ENCODE measurements at regions not wholly inside any gene's neighbourhood (a gene's known extent, or its start where the extent isn't known, plus 50 kb on each side); places are given as distances from the start of the nearest gene placed in this dataset.

DNA sequence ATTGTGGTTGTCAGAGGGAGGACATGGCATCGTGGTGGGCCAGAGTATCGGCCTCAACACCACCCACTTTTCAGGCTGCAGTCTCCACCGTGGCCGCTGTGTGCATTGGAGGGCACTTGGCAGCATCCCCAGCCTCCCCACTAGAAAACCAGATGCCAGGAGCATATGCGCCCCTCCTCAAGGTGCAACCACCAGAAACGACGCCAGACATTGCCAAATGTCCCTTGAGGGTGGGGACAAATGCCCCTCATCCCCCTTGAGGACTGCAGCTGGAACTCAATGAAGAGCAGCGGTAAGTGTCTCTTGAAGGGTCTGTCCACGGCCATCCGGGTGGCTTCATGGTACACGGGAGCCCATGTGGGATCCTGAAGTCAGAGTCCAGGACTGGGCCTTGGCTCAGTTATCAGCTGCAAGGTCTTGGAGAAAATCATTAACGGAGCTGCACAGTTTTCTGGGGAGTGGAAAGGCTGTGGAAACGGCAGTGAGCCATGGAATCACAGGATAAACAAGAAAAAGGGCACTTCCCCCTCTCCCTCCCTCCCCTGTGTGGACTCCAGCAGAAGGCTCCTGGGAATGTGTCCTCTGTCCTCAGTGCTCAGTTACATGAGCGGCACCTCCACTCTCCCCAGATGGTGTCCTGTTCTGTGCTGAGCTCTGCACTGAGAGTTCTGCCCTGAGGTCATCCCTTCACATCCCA is 324.4 kb upstream of the B3GAT1 start:
- no peaks in the 10 kb centered on the region for H3K9me3 ChIP-seq
- H3K36me3 ChIP-seq: no peaks in the 10 kb centered on the region
- no peaks in the 10 kb centered on the region for H3K4me1 ChIP-seq
- 0% methylated on average over 1 of the region's 14 CpGs for WGBS (ENCODE audit: insufficient coverage, low coverage, low lambda C conversion rate, missing lambda C conversion rate)
- H3K27ac ChIP-seq: no peak overlapping the region
- TF ChIP-seq POLR2A (IDR thresholded peaks at IDR 0.05): no peak
- TF ChIP-seq, protein P1, sequence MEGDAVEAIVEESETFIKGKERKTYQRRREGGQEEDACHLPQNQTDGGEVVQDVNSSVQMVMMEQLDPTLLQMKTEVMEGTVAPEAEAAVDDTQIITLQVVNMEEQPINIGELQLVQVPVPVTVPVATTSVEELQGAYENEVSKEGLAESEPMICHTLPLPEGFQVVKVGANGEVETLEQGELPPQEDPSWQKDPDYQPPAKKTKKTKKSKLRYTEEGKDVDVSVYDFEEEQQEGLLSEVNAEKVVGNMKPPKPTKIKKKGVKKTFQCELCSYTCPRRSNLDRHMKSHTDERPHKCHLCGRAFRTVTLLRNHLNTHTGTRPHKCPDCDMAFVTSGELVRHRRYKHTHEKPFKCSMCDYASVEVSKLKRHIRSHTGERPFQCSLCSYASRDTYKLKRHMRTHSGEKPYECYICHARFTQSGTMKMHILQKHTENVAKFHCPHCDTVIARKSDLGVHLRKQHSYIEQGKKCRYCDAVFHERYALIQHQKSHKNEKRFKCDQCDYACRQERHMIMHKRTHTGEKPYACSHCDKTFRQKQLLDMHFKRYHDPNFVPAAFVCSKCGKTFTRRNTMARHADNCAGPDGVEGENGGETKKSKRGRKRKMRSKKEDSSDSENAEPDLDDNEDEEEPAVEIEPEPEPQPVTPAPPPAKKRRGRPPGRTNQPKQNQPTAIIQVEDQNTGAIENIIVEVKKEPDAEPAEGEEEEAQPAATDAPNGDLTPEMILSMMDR (IDR thresholded peaks at IDR 0.05): no peak
- H3K4me3 ChIP-seq: no peak overlapping the region
- H3K27me3 ChIP-seq: no peaks in the 10 kb centered on the region
- intact Hi-C loops (cut with DNase I): no loop called here
- no peak for ATAC-seq
- DNase-seq: no peak

GRCh38 chr11:134734894-134735293 is 322.9 kb upstream of the B3GAT1 start:
- Histone ChIP-seq H3K4me3 (no peak overlapping the region), H3K9me3 (no peaks in the 10 kb centered on the region), H3K27me3 (no peaks in the 10 kb centered on the region), H3K36me3 (no peaks in the 10 kb centered on the region), H3K4me1 (no peaks in the 10 kb centered on the region), H3K27ac (no peak overlapping the region)
- 85% methylated on average over 8 of the region's 14 CpGs for WGBS (ENCODE audit: insufficient coverage, low coverage, low lambda C conversion rate, missing lambda C conversion rate)
- no peak for ATAC-seq
- no peak for DNase-seq
- intact Hi-C loops (cut with DNase I): no loop called here
- TF ChIP-seq, protein P1 (IDR thresholded peaks at IDR 0.05): no peak
- TF ChIP-seq POLR2A (IDR thresholded peaks at IDR 0.05): no peak

DNA sequence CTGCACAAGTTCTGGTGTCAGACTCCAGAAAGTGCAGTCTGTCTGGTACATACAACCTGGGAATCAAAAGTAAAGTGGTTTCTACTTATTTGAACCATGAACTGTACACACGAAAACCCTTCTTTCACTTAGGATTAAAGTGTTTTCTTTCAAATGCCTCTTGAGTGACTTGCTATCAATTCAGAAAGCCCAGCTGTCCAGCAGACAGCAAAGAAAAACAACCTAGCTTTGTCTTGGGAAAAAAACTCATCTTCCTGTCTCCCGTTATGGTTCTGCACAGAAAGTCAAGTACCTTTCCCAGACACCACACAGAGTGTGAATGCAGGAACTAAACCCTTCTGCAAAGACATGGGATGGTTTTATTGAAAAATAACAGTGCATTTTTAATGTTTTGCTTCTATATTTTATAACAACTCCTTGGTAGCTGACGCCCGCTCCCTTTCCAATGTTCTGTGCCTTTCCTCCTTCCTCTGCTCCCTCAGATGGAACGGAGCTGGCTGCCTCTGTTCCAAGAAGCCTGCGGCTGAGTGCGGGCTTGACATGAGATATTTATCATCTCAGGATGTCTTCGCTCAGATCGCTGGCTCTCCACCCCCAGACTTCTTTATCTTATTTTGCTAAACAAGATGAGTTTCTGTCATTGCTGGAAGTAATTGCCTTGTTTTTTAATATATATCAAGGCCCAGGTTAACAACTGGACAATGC is 322.3 kb upstream of the B3GAT1 start:
- TF ChIP-seq, protein P1 (IDR thresholded peaks at IDR 0.05): no peak
- no peak for TF ChIP-seq POLR2A (IDR thresholded peaks at IDR 0.05)
- ATAC-seq: no peak
- Histone ChIP-seq H3K4me1 (no peaks in the 10 kb centered on the region), H3K9me3 (no peaks in the 10 kb centered on the region), H3K27ac (no peak overlapping the region), H3K36me3 (no peaks in the 10 kb centered on the region), H3K27me3 (no peaks in the 10 kb centered on the region), H3K4me3 (no peak overlapping the region)
- intact Hi-C loops (cut with DNase I): no loop called here
- DNase-seq: no peak
- WGBS (ENCODE audit: insufficient coverage, low coverage, low lambda C conversion rate, missing lambda C conversion rate): 64% methylated on average over 9 of the region's 9 CpGs

DNA sequence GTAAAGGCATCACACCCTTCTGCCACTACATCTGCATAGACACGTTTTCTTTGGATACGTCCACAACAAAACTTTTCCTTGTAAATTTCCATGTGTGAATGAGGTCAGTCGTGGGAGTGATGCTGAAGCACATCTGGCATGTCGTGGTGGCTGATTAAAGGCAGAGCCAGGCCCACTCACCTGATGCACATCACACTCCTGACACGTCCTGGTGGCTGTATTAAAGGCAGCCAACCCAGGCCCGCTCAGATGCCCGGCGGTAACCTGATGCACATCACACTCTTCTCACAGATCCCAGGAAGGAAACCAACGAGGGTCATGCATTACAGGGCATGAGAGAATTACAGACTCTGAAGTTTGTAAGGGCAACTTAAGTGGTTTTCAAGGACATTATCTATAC is 321.6 kb upstream of the B3GAT1 start:
- H3K36me3 ChIP-seq: no peaks in the 10 kb centered on the region
- no peaks in the 10 kb centered on the region for H3K27me3 ChIP-seq
- WGBS (ENCODE audit: insufficient coverage, low coverage, low lambda C conversion rate, missing lambda C conversion rate): 72% methylated on average over 7 of the region's 9 CpGs
- no peak for TF ChIP-seq POLR2A (IDR thresholded peaks at IDR 0.05)
- TF ChIP-seq, protein P1 (IDR thresholded peaks at IDR 0.05): no peak
- intact Hi-C loops (cut with DNase I): no loop called here
- H3K9me3 ChIP-seq: no peaks in the 10 kb centered on the region
- DNase-seq (no peak), ATAC-seq (no peak)
- H3K27ac ChIP-seq: no peak overlapping the region
- H3K4me3 ChIP-seq: no peak overlapping the region
- H3K4me1 ChIP-seq: no peaks in the 10 kb centered on the region

Data from right lobe of liver (tissue), 6 donors.